ENCODE measurements at regions not wholly inside any gene's neighbourhood (a gene's known extent, or its start where the extent isn't known, plus 50 kb on each side); places are given as distances from the start of the nearest gene placed in this dataset.

DNA sequence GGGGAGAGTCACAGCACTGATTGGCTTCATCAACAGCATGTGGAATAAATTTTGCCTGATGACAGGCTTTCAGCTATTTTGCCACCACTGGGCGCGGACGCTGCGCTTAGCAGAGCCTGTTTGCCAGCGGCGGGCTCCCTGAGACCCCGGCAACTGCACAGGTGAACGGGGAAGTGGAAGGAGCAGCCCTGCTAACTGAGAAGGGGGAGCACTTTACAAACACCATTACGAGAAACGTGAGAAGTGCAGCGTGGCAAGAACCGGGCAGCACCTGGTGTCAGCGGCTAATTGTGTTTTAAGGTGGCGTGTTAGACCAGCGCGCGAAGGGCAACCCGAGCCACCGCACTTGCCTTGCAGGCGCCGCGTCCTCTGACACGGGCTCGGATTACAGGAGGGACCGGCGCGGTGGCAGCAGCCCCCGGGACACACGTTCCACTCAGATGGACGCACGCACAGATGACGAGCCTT, 307.8 kb upstream of the ARRDC4 start:
- peak in 7 of 42 donors; percentile 3 to 44 (median 13) for DNase-seq
- intact Hi-C loops (cut with DNase I) = no loop called here

DNA sequence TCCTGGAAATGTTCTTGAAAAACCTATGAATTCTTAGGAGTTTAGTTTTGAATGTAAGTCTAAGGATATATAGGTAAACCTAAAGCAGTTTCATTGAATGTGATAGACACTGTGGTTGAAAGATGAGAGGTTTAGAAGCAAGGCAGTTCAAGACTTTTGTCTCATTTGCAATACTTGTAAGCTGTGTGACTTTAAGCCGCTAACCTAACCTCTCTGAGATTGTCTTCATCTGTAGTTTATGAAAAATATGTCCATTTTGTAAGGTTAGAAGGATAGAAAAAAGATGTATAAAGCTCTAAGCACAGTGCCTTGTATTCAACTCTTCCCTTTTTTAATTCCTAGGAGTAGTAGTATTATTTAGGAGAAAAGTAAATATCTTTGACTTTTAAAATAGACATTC, 306.6 kb upstream of the ARRDC4 start:
- intact Hi-C loops (cut with DNase I) = no loop called here
- no peak for DNase-seq

DNA sequence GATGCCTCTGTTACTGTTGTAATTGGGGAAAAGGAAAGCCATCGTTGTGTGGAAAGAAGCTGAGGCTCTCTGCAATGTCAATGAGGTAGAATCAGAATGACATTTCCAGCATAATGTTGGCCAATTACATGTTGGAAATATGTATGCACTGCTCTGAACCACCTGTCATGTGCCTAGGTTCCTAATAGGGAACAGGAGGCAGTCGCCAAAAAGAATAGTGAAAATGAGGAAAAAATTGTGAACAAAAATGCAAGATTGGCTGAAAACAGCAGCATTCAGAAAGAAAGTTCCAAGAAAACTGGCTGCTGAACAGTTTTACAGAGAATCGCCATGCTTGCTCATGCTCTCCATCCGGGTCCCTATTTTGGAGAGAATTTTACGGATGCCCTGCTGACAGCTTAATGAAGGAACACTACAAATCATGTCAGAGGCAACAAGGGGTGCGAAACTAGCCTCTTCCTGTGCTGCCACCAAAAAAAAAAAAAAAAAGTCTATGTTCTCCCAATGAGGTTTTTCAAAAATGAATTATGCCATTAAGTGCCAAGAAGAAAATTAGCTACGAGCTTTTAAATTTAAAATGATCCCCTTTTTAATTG, 305.9 kb upstream of the ARRDC4 start:
- DNase-seq = no peak
- intact Hi-C loops (cut with DNase I) = no loop called here

DNA sequence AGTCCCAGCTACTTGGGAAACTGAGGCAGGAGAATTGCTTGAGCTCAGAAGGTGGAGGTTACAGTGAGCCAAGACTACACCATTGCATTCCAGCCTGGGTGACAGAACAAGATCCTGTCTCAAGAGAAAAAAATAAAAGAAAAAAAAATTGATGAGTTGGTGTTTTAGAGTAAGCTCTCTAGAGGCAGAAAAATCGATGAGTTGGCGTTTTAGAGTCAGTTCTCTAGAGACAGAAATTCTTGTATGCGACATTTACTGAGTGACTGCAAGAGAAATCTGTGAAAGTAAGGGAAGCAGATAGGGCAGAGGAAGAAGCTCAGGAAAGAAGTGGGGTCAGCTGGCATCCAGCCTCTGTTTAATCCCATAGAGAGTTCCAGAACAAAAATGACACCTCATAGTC, 298.7 kb upstream of the ARRDC4 start:
- DNase-seq = no peak
- intact Hi-C loops (cut with DNase I) = no loop called here

DNA sequence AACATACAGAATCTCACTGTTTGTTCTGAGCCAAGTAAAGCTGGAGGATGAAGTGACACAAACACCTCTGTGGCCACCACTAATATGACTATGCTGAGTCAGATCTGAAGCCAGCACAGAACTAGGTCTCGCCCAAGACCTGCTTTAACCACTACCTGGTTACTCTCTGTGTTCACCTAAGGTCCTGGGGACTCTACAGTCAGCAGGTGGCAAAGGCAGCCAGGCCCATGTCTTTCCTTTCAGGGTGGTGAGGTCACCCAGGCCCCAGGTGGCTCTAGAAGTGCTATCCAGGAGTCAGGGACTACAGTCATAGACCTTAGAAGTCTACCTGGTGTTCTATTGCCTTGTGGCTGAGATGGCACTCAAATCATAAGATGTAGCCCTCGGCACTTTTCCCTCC, 287.9 kb upstream of the ARRDC4 start:
- intact Hi-C loops (cut with DNase I) = no loop called here
- no peak for DNase-seq

DNA sequence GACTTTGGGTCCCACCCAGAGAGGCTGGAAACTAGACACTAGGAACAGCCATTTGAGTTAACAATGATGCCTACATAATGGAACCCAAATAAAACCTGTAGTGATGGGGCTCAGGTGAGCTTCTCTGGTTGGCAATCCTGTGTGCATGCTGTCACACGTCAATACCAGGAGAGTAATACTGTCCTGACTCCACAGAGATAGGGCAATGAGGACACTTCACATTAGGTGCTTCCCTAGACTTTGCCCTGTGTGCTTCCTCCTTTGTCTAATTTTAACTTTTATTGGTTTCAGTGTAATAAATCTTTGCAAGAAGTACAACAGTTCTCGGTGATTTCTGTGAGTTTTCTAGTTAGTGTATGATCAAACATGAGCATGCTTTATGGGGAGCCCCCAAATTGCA, 281.8 kb upstream of the ARRDC4 start:
- no peak for DNase-seq
- intact Hi-C loops (cut with DNase I) = no loop called here

DNA sequence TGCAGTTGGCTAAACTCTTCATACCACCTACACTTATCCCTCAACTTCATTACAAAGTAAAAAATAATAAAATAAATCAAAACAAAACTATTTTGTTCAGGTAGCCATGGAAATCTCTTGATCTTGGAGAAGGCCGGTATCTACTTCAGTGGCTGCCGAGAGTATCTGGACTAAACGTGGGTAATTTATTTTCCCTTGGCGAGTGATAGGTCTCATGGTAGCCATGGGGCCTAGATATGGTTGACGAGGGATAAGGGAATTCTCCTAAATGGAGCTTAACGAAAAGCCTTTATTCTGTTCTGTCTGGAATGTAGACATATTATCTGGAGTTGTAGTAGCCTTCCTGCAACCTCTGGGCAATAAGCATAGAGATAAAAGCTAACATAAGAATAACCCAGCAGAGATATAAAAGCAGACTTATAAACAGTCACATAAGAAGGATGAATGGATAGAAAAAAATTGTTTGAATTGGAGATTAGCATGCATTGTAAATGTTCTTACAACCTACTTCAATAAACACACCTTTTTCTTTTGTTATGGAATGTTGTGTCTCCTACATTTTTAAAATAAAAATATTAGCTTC, 281.3 kb upstream of the ARRDC4 start:
- no peak for DNase-seq
- intact Hi-C loops (cut with DNase I) = no loop called here

DNA sequence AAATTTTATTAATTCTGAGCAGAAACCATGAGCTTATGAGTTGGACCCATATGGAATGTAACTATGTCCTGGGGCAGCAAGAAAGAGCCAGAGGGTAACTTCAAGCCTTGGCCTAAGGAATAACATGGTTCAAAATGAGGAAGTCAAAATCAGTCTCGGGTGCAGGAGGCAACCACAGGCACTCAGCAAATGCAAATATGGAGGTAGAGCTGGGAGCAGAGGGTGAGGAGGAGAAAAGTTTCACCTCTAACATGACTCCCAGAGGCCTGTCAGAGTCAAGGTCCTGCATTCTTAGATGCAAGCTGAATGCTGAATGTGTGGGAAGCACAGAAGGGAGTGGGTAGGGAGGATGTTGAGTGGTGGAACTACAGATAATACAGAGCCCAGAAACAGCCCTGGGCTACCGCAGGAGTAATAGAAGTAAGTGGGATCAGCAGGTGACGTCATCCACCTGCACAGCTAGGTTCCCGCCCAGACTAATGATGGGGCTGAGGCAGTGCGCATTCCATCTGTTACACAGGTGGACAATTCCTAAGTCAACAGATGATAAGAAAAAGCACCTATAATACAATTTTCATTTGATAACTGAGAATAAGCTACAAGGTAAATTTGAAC, 279.8 kb upstream of the ARRDC4 start:
- DNase-seq = no peak
- intact Hi-C loops (cut with DNase I) = no loop called here

DNA sequence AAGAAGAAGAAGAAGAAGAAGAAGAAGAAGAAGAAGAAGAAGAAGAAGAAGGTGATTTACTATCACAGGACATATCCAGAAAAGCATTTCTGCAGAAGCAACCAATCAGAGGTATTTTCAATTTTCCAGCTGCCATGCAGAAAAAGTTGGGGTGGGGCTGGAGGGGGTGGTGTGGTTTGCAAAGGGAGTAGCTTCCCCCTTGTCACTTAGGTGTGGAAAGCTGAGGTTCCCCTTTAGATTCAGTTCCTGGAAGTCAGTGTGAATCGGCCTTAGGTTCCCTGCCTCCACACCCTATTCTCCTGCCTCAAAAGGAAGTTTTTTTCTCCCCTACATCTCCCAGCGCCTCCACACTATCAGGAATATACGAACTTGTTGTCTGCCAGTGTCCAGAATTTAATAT, 276.7 kb upstream of the ARRDC4 start:
- intact Hi-C loops (cut with DNase I) = no loop called here

DNA sequence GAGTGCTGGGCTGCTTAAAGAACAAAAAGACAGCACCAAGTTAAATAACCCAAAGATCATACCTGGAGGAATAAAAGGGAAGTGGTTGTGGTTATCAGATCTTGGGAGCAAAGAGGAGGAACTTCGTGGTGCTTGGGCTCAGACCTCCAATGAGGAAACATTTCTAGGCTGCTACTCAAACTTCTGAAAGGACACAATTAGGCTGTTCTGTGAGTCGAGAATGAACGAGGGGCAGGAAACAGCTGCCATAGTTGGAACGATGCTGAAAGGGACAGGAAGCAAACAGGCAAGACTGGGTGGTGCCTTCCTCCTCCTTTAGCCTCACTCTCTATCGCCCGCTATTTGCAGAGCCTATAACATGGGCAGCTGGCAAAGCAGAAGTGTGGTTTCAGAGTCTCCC, 276.3 kb upstream of the ARRDC4 start:
- DNase-seq = no peak
- intact Hi-C loops (cut with DNase I) = no loop called here

More for the DNA sequence above, 276.7 kb upstream of the ARRDC4 start:
- DNase-seq = no peak

DNA sequence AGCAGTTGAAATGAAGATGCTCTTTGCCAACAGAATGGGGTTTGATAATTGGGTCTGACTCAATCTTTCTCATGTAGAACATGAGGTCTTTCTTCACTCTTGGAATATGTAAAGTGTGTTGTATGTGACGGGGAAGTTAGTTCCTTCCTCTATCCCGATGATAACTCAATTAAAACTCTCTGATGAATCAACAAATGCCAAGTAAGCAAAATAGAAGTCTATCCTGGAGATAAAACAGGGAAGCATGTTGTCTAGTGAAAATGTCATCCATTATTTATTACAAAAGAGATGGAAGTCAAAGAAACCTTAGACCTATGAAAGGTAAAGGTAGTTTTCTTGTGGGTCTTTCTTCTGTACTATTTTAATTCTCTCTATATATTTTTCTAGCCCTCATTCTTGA, 274.2 kb upstream of the ARRDC4 start:
- intact Hi-C loops (cut with DNase I) = no loop called here
- DNase-seq = no peak

DNA sequence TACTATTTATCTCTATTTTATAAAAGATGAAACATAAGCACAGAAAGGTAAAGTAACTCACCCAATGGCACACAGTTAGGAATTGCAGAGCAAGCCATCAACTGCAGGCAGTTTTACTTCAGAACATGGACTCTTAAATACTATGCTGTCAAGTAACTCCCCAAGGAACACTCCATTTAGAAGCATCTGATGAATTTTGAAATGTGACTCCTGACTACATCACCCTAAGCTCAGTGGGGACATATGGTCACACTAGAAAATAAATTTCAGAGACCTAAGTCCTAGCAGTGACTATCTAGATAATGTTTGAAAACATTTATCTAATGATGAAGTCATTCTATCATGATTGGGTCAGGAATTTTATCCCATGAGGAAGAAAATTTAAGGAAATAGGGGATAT, 272.8 kb upstream of the ARRDC4 start:
- intact Hi-C loops (cut with DNase I) = no loop called here

DNA sequence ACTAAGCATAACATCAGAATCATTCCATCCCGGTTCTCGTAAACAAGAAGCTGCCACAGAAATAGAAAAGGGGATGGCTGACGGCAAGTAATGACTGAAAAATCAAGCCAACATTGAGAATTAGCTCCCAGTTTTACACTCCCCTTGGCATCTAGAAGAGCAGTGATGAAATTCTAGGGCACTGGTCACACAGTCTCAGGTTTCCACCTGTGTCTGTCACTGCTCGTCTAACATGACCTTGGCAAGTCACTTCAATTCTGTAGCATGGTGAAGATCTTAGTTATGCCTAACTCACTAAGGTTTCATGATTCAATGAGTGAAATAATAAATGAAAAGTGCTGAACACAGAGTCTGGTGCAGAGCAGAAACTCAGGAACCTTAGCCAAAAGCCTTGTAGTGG, 272.3 kb upstream of the ARRDC4 start:
- DNase-seq = no peak
- intact Hi-C loops (cut with DNase I) = no loop called here

More for the DNA sequence above, 272.8 kb upstream of the ARRDC4 start:
- no peak for DNase-seq

DNA sequence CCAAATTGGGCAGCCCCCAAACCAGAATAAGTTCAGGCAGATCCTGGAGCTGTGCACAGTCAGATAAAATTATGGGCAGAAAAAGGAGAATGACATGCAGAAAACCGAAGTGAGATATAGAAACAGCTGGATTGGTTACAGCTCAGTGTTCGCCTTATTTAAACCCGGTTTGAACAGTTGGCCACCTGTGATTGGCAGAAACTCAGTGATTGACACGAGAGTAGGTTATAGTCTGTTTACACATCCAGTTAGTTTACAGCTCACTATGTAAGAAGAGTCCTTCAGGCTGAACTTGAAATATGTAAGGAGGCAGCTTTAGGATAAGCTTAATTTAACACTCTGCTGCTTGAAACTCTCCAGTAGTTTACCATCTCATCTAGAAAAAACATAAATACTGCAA, 271.6 kb upstream of the ARRDC4 start:
- intact Hi-C loops (cut with DNase I) = no loop called here
- DNase-seq = no peak

DNA sequence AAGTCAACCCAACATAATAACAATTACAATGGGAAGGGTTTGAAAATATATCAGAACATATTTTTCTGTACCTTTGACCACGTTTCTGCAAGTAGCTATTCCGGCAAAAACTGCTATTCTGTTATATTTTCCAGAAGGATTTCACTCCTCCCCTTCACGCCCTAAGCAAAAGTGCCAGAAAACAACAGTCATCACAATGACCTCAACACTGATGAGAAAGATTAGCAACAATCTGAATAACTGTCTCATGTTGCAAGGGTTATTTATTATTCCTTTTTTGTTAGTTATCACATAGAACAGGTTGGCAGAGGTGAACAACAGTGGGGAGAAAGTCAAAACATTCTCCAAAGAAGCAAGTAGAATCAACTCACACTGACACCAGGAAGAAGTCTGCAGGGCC, 269.4 kb upstream of the ARRDC4 start:
- intact Hi-C loops (cut with DNase I) = no loop called here
- DNase-seq = no peak

DNA sequence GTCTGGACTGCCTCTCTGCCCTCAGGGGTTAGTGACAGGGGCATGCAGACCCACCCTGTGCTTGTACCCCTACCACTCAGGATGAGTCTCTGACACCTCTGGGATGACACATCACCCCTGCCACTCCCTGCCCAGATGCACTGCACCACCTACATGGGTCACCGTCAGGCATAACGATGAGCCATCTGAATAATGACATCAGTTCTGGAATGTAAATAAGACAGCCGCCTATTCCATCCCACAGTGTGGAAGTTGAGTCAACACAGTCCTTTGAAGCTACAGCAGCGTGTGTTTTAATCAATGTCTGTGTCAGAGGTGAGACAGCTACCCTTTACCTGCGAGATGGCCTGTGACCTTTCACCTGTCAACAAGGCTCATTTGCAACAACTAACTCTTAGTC, 268.7 kb upstream of the ARRDC4 start:
- DNase-seq = no peak
- intact Hi-C loops (cut with DNase I) = no loop called here

DNA sequence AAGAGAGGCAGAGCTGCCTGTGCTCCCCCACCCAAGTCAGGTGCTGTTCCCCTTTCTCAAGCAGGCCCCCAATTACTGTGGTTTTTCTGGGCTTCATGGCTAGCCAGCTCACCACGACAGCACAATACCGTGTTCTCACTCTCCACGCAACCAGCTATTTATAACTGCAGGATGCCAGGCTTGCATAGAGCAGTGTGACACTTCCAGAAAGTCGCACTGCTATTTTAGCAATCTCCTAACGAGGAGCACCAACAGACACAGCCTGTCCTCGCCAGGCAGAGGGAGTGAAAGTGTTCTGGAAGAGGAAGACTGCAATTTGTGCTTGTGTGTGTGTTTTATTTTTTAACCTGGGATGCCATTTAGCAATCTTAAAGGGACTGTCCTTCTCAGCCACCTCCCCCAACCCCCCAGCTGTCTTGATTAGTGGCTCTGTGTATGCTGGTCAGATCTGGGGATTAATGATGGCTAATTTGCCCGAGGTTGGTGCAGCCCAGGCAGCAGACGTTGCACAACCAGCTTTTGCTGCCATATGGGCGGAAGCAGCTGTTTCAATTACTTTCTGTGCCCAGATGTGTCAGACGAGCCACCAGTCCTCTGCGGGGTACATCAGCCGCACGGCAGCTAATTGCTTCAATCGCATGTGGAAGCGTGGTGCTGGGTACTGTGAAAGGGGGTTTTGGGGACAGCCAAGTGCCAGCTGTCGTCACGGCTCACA, 268.0 kb upstream of the ARRDC4 start:
- intact Hi-C loops (cut with DNase I) = no loop called here
- DNase-seq = peak in 8 of 42 donors; percentile 8 to 36 (median 14)

DNA sequence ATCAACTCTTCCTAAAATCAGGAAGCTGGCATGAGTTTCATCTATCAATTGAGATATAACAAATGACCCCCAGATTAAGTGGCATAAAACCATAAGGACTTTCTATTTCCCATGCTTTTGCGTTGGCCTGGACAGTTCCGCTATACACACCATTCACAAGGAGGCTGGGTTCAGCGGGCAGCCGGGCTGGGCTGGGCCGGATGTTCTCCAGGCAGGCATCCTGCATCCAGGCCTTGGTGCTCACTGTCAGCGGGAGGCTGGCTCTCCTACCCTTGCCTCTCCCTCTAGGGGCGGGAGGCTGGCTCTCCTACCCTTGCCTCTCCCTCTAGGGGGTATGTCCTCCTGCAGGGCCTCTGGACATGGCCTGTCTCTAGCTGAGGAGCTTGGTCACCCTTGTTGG, 266.0 kb upstream of the ARRDC4 start:
- intact Hi-C loops (cut with DNase I) = no loop called here
- no peak for DNase-seq

DNA sequence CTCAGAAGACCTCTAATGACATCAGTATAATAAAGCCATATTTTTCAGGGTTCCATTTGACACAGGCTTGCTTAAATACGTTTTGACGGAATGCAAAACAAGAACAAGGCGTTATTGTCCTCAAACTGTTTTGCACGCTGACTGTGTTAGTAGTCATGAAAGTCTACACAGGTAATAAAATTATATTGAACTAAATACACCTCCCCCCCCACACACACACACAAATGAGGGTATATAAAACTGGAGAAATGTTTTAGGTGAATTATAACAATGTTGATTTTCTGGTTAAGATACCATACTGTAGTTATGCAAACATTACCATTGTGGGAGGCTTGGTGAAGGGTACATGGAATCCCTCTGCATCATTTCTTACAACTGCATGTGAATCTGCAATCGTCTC, 257.1 kb upstream of the ARRDC4 start:
- no peak for DNase-seq
- intact Hi-C loops (cut with DNase I) = no loop called here

DNA sequence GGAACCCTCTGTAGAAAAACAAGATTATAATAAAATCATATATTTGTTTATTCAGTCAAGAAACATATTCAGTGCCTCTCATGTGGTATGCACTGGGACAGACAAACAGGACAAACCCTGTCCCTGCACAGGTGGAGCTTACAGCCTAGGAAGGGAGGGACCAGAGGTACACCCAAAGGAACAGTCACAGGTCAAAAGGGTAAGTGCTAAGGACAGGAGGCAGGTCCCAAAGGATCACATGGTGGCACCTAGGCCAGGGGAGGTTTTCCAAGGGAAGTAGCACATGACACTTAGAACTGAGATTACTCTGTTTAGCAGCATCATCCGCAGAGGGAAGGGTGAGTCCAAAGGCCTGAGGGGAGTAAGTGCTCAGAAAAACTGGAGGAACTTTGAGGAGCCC, 254.4 kb upstream of the ARRDC4 start:
- intact Hi-C loops (cut with DNase I) = no loop called here

More for the DNA sequence above, 254.4 kb upstream of the ARRDC4 start:
- DNase-seq = no peak

Measured in head of caudate nucleus (tissue), 42 donors.